ENCODE measurements at regions not wholly inside any gene's neighbourhood (a gene's known extent, or its start where the extent isn't known, plus 50 kb on each side); places are given as distances from the start of the nearest gene placed in this dataset.

- Histone ChIP-seq H3K4me1 (ENCODE audit: low read depth) (no peaks in the 10 kb centered on the region), H3K36me3 (ENCODE audit: low read depth) (no peaks in the 10 kb centered on the region), H3K9me3 (no peaks in the 10 kb centered on the region), H3K4me3 (no peak overlapping the region)
- intact Hi-C loops (cut with DNase I, micrococcal nuclease), result no loop called here
- TF ChIP-seq CTCF (IDR thresholded peaks at IDR 0.05), result no peak
- ATAC-seq (peak; percentile 78), DNase-seq (no peak)
These were observed 51.7 kb downstream of the SCN11A start for GRCh38 chr3:39000008-39000450.

DNA sequence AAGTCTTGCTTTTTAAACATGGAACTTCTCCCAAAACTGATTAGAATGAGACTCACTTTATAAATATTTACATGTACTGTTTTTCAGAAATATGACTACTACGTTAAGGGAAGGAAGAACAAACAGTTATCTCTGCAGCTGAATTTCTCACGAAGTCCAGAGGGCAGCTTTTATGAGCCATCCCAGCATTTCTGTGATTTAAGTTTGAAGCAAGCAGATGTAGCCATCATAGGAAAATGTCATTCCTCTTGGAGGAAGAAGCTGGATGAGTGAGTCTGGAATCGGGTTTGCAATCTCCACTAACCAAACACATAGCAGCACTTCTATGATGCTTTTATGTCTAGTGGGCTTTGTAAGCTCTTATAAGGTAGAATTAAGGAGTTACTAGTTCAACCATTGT is 53.7 kb downstream of the SCN11A start:
- Histone ChIP-seq H3K9me3 (no peaks in the 10 kb centered on the region), H3K4me1 (ENCODE audit: low read depth) (no peaks in the 10 kb centered on the region), H3K4me3 (no peak overlapping the region), H3K36me3 (ENCODE audit: low read depth) (no peaks in the 10 kb centered on the region)
- DNase-seq, result no peak
- TF ChIP-seq CTCF (IDR thresholded peaks at IDR 0.05), result no peak
- intact Hi-C loops (cut with DNase I, micrococcal nuclease), result no loop called here
- no peak for ATAC-seq

DNA sequence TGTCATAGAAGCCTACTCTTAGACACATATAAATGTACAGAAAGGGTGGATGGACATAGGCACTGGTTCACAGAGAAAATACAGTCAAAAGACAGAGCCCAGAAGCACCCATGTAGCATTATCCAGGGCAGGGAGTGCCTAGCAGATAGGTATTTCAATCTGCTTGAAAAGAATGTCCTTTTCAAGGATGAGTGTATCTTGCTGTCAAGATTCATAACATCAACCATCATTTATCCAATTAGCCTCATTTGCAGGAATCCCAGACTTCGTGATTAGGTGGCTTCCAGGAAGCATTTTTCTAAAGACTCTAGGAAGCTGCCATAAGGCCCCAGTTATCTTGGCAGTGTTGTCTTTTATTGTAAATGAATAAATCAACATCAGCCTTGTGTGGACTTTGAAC is 55.6 kb downstream of the SCN11A start:
- Histone ChIP-seq H3K4me1 (ENCODE audit: low read depth) (no peaks in the 10 kb centered on the region), H3K9me3 (no peaks in the 10 kb centered on the region), H3K4me3 (no peak overlapping the region), H3K36me3 (ENCODE audit: low read depth) (no peaks in the 10 kb centered on the region)
- TF ChIP-seq CTCF (IDR thresholded peaks at IDR 0.05), result no peak
- DNase-seq (no peak), ATAC-seq (no peak)
- intact Hi-C loops (cut with DNase I, micrococcal nuclease), result no loop called here

- no peak for DNase-seq
- no peaks in the 10 kb centered on the region for H3K36me3 ChIP-seq (ENCODE audit: low read depth)
- TF ChIP-seq CTCF (IDR thresholded peaks at IDR 0.05), result no peak
- H3K4me1 ChIP-seq (ENCODE audit: low read depth), result no peaks in the 10 kb centered on the region
- no peak overlapping the region for H3K4me3 ChIP-seq
- no peaks in the 10 kb centered on the region for H3K9me3 ChIP-seq
- intact Hi-C loops (cut with DNase I, micrococcal nuclease), result no loop called here
- ATAC-seq, result no peak
These were observed 57.5 kb downstream of the SCN11A start for GRCh38 chr3:38994251-38994650.

DNA sequence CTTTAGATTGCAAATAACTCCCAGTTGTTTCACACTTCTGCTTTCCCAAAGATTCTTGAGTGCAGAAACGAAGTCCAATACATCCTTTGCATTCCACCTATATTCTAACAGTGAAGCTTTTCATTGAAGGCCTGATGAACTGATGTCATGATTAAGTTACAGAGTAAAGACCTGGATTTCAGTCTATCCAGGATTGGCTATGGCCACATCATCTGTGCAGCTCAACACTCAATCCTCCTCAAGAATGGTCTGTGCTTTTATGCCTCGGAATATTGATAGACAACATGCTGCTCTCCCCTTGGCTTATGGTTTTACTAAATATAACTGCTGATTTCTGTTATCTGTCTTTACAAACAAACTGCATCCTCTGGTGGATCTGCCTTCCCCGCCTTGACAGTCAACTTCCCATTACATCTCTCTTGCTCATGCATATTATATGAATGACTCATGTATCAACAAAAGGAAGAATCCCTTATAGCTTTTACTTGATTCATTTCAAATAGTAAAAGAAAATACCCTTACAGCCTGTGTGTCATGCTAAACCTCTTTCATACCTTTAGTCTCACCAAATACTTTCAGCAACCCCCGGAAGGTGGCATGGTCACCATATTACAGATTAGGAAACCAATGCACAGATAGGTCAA is 59.5 kb downstream of the SCN11A start:
- intact Hi-C loops (cut with DNase I, micrococcal nuclease), result no loop called here
- no peak for ATAC-seq
- no peak for TF ChIP-seq CTCF (IDR thresholded peaks at IDR 0.05)
- Histone ChIP-seq H3K36me3 (ENCODE audit: low read depth) (no peaks in the 10 kb centered on the region), H3K4me3 (no peak overlapping the region), H3K9me3 (no peaks in the 10 kb centered on the region), H3K4me1 (ENCODE audit: low read depth) (no peaks in the 10 kb centered on the region)
- DNase-seq, result no peak

DNA sequence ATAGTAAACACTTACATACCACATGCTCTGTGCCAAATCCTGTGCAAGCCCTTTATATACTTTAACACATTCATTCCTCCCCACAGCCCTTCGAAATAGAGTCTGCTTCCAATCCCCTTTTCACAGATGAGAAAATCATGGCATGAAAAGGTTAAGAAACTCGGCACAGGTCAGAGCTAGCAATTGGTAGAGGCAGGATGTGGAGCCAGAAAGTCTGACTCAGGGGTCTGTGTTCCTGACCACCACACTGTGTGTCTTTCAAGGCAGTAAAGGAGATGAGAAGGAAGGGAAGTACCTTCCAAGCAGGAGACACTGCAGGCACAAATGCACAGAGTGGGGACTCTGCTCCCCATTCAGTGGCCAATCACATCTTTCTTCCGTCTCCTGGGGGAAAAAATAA is 61.1 kb downstream of the SCN11A start:
- no peaks in the 10 kb centered on the region for H3K9me3 ChIP-seq
- no peaks in the 10 kb centered on the region for H3K36me3 ChIP-seq (ENCODE audit: low read depth)
- intact Hi-C loops (cut with DNase I, micrococcal nuclease), result no loop called here
- no peak overlapping the region for H3K4me3 ChIP-seq
- ATAC-seq (no peak), DNase-seq (no peak)
- H3K4me1 ChIP-seq (ENCODE audit: low read depth), result no peaks in the 10 kb centered on the region
- no peak for TF ChIP-seq CTCF (IDR thresholded peaks at IDR 0.05)
